NCI-H345 treated with DMSO at 0.1 percent for 48 hours (cell line): ENCODE measurements at regions not wholly inside any gene's neighbourhood (a gene's known extent, or its start where the extent isn't known, plus 50 kb on each side); places are given as distances from the start of the nearest gene placed in this dataset.

Experiments used
- DNase-seq: peaks from one replicate; lab custom pipeline; 2025; ENCODE audit not compliant: unreplicated experiment; lab: John Stamatoyannopoulos, UW

DNA sequence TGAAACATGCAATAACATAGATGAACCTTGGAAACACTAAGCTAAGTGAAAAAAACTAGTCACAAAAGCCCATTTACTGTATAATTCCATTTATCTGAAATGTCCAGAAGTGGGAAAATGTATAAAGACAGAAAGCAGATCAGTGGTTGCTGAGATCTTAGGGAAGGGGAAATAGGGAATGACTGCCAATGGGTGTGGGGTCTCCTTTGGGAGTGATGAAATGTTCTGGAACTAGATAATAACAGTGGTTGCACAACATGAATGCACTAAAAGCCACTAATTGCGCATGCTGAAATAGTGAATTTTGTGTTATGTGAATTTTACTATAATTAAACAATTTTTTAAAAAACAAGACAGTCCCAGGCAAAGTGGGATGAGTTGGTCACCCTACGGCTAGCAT, 472.8 kb downstream of the CCDC171 start:
- DNase-seq: no peak

DNA sequence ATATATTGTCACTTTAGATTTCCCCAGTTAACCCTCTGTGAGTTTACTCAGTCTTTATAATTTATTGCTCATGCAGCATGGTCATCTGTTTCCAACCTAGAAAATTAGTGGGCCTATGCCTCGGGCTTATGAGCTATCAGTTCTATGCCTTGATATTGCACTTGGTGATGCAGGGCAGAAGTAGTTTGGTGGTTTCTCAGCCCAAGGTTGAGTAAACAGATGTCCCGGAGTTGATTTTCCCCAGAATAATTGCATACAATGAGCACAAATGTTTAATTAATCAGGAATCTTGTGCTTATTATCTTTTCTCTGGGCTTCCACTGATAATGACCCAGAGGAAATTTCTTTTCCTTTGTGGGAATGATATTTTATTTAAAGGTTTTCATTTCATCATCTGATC, 474.0 kb downstream of the CCDC171 start:
- no peak for DNase-seq

DNA sequence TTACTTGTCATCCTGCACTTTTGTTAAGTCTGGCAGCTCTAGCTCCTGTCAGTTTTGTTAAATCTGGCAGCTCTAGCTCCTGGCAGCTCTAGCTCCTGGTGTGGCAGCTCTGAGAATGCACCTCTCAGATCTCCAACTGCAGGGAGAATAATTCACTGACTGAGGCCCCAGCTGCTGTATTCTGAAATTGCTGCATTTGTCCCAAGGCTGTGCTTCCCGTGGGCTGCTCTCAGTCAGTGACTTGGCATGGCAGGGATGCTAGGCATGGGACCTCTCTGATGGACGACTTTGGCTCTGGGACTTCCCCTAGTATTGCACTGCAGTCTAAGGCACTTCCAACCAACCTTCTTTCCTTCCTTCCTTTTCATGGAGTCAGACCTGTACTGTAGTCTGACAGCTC, 475.7 kb downstream of the CCDC171 start:
- DNase-seq: no peak

DNA sequence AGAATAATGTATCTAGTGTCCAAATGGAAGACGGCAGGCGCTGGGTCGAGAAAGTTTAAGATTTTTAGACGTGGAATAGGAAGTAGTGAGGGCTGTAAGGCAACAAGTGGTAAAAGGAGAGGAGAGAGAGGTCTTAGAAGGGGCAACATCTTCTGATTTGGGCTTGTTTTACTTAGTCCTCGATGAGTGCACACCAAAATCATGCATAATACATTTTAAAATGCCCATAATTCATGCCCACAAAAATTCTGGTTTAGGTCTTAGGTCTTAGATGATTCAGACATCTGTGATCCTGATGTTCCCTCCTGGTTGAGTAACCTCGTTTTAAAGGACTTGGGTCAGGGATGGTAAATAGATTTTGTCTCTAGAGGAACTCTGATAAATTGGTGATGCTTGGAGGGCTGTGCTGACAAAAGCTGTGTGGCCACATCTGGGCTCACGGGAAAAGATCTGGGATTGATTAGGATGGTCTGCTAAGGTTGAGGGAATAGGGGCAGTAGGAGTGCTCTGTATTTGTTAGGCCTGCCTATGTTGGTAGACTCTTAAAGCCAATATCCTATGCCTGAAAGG, 476.3 kb downstream of the CCDC171 start:
- no peak for DNase-seq

DNA sequence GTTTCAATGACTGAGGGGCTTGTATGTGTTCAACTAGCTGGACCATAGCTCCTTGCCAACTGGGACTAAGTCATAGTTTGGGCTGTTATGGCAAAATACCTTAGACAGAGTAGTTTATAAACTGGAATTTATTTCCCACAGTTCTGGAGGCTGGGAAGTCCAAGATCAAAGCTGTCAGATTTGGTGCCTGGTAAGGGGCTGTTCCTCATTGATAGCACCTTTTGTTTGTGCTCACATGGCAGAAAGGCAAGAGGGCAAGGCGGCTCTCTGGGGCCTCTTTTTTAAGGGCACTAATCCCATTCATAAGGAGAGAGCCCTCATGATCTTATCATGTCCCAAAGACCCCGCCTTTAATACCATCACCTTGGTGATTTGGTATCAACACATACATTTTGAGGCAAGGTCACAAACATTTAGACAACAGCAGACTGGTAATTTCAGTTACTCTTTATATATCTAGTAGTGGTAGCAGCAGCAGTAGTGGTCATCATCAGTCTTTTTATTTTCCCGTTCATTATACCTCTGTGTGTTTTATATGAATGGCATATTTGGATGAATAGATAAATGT, 477.0 kb downstream of the CCDC171 start:
- no peak for DNase-seq

DNA sequence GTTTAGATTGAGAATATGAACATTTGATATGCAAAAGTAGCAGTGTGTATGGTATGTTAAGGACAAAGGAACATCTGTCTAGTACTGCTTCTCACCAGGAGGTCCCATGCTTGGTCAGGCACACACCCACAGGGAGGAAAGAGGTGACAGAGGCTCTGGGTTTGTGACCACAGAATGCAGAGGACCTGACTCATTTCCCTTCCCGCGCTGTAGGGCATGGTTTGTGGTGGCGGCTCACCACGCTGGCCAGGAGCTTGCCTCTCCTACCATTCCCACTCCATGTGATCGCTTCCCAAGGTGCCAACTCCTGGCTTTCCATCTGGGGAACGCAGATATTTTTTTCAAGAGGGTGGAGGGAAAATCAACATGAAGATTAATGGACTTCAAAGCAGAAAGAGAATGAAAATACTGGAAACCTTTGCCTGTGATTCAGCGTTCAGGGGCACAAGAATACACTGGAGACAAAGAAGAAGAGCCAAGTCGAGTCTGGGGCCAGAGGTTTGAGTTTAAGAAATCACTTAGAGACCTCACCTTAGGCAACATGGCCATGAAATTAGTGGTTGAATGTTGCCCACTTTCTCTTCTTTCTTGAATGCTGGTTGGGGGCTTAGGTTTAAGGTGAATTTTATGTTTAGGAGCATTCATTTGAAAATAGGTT, 477.8 kb downstream of the CCDC171 start:
- DNase-seq: no peak

DNA sequence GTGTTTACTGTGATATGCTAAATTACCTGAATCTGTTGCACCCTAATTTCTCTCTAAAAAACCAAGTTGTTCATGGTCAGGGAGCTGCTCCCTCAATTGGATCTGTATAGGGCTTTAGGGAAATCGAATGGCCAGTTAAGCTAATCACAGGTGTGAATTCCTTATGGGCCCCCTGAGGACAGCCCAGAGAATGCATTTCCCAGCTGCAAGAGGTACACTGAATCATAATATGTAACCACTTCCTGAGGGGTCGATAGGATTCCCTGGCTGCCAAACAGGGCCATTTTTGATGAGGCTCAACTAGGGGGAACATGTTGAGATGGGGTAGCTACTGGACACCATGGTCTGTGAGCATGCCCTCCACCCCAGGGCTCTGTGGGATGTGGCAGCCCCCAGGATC, 478.6 kb downstream of the CCDC171 start:
- DNase-seq: no peak

DNA sequence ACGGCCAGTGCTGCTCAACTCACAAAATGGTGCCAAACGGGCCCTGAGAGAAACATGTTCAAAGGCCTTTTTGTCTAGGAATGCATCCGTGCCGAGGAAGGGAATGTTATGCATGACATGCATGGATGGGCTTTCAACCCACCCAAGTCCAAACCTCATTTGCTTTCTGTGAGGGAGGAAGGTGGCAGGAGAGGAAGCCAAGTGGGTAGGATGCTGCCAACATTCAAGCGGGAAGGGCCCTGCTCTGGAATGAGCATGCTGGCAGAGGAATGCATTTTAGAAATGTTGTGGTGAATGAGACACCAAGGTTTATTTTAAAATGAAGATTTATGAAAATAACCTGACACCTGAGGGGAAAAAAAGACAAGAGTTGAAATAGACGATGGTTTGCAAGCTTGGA, 479.1 kb downstream of the CCDC171 start:
- DNase-seq: no peak

DNA sequence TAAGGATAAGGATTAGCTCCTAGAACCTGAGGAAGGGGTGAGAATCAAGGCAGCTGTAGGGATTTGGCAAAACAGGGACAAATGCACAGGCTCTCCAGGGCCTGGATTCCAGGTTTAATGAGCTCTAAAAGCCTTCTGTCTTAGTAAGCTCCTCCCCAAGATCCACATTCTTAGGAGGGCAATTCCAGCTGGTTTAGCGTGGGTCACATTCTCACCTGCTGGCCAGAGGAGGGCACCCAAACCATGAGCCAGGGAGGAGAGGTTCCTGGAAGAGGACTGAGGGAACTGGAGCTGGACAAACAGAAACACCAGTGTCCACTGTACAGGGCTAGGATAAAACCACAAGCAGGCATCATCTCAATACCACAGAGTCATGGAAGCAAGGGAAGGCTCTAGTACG, 480.0 kb downstream of the CCDC171 start:
- DNase-seq: no peak

DNA sequence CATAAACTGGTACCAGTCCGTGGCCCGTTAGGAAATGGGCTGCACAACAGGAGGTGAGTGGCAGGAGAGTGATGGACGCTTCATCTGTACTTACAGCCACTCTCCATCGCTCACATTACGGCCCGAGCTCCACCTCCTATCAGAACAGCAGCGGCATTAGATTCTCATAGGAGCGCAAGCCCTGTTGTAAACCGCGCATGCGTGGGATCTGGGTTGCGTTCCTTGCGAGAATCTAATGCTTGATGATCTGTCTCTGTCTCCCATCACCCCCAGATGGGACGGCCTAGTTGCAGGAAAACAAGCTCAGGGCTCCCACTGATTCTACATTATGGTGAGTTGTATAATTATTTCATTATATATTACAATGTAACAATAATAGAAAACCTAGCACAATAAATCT, 480.4 kb downstream of the CCDC171 start:
- DNase-seq: no peak

DNA sequence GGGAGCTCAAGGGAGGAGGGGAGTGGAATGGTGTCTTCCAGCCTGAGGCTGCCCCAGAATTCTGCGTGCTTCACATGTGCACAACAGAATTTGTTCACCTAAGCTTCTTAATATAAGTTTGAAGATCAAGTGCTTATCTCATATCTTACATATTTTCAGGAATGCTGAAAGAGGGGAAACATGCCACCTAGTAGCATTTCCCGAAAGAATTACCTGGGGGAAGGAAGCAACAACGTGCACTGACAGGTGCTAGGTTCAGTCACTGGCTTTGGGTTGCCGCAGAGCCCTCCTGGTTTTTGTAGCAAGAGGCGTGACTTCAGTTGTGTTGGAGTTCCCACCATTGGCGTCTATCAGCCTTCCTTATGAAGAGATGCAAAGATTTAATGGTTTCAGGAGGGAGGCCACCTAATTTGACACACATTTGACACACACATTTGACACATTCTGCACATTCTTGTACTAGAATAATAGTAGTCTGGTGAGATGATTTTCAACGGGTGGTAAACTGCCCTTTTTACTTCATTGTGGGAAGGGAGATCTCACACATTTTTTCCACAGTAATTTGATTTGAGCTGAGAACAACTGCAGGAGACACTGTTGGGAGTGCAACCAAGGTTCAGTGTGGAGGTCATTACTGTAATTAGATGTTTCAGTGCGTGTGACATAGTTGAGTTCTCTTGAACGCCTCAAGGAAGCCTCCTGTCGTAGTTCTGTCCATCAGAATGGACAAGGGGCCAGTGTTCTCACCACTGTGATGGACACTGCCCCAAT, 481.3 kb downstream of the CCDC171 start:
- no peak for DNase-seq

DNA sequence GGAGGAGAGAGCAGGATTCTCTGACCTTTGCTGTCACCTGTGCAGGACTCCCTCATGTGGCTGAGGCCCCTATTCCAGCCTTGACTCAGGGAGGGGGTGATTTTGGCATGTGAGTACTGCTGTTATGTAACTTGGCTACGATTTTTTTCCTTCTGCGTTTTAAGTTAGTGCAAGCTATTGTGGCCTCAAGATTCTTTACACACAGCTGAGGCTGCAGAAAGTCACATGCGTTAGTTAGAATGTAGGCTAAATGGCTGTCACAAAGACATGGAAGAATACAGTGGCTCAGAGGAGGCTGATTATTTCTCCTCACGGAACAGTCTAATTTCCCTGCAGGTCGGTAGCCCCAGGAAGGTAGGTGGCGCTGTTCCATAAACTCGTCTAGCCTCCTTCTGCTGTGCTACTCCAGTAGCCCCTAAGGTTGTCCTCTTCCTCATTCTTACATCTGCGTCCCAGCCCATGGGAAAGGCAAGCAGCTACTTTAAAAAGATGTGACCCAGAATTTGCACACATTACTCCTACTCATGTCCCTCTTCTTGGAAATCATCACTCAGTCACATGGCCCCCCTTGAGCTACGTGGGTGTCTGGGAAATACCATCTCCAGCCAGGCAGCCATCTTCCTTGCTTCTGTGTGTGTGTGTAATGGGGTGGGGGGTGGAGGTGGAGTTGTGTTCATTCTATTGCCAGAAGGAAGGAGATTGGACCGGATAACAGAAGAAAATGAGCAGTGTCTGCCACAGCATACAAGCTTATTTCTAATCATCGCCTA, 486.6 kb downstream of the CCDC171 start:
- no peak for DNase-seq

DNA sequence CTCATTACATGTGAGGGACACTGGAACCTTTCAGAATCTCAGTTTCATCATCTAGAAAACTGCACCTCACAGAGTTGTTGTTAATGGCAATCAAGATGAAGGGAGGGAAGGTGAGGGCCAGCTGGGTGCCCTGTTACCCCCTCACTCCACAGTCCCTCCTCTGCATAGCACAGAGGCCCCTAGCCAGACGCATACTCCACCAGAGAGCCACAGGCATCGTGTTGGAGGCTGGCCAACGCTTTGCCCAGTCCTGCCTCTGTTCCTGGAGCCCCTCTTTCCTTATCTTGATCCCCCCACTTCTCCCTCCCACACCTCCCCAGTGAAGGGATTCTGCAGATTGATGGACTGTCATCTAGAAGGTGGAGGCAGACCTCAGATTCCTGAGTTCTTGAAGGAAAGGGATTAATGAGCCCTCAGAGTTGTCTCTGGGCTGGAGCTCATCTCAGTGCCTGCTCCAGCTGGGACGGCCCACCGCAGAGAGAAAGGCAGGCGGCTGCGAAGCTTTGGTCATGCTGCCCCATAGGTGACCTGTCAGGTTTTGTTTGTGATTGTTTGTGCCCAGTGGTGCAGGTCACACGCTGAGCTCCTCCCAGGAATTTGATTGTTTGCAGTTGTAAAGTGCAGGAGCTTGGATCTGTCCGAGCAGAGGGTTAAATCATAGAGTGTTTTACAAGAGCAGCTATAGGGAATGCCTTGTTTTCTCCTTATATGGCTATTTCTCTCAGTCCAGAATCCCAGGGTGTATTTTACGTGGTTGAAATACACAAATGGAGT, 487.3 kb downstream of the CCDC171 start:
- no peak for DNase-seq

DNA sequence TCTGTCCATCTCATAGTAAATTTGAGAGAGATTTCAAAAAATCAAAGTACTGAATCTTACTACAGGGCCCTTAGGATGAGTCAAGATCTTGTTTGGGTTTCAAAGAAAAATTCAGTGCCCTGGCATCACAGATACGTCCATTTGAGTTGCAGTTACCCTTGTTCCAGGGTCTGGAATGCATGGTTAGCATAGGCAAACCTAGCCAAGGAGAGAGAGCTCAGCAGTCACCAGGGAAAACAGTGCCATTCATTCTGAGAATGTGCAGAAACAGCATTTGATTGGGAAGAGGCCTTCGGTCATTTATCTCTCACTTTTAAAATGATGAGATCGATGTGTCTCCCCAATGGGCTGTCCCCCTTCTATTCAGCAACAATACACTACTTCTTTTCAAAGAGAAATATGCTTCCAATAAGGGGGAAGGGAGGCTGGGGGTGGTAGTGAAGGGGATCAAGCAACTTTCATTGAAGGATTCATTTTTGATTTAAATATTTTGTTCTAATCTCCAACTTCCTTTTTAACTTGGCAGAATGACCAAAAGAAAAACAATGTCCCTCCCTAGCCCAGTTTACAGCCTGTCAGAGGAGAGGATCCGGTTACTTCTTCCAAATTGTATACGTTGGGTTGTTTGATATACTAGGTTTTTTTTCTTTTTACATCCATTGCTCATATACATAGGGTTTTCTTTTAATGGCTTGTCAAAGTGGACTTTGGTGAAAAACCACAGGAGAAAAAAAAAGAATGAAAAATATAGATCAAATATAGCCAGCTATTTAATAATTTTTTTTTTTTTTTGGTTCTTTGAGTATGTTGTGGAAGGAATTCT, 491.1 kb downstream of the CCDC171 start:
- DNase-seq: no peak

DNA sequence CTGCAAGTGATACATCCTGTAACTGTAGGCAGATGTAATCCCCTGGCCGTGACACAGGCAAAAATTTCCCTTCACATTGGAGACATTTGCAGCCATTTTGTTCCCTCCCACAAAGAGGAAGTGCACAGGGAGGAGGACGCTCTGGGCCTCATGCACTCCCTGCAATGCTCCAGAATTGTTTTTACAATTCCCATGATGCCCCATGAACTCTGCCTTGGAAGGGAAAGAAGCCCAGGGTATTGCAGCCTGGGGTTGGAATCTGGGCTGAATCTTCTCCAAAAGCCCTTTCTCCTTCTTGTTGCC, 491.7 kb downstream of the CCDC171 start:
- DNase-seq: no peak

DNA sequence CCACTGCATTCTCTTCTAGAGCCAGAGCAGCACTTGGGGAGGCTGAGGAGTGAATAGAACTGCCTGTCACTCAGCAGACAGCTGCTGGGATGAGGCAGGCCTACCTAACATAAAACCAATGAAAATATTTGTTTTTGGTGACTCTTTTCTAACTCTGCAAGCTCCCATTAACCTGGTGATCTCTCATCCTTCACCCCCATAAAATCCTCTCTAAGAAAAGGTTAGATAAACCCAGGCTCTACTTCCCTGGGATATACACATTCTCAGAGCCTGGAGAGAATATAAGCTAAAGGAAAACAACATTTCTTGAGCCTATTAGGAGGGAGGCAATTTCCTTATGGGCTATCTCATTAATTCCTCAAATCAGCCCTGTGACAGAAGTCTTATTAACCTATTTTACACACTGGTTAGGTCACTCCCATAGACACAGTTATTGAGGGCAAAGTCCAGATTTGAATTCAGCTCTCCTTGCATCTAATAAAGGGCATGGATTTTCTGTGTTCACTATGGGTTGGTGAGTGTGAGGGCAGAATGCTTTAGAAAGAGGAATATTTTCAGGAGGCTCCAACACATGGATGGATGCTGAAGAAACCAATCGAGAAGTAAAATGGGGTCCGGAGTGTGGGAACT, 492.9 kb downstream of the CCDC171 start:
- DNase-seq: no peak

DNA sequence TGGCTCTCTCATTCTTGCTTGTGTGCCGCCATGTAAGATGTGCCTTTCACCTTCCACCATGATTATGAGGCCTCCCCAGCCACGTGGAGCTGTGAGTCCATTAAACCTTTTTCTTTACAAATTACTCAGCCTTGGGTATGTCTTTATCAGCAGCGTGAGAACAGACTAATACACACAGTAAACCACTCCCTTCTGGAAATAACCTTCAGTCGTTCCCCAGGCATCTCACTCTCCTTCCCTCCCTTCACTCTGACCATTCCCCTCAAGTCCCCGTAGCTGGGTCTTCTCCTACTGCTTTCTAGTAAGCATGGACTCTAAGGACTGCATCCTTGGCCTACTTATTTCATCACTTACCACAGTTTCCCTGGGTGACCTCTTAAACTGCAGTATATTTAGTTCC, 493.9 kb downstream of the CCDC171 start:
- DNase-seq: no peak

DNA sequence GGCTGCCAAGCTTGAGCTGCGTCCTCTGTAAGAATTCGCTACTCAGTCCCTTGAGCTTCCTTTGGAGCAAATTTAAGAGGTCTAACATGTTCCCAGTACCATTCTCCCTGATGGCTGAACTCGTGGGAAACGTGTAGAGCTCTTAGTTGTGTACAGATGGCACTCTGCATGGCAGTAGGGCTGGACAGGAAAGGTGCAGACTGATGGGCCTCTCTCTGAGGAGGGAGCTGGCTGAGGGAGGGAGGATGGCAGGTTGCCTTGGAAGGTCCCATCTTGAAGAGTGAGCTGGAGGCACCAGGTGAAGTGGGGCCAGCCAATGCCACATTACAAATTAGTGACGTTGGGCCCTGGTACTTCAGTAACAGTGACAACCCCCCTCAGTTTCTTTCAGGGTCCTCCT, 495.3 kb downstream of the CCDC171 start:
- DNase-seq: no peak

DNA sequence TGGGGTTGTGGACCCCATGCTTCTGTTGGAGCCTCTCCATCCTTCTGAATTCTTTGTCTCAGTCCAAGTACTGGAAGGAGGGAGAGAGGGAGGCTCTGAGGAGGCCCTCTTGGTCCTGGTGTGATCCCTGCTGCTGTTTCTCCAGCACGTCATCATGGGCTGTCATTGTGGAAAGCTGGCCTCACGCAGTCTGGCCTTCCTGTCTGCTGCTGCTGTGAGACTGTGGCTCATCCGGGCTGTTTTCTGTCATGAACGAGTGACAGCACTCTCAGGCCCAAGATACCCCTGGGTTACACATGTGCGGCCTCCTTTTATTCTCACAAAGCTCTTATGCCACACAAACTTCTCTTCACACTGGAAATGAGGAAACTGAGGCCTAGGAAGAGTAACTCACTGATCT, 499.3 kb downstream of the CCDC171 start:
- no peak for DNase-seq
